ENCODE measurements at regions not wholly inside any gene's neighbourhood (a gene's known extent, or its start where the extent isn't known, plus 50 kb on each side); places are given as distances from the start of the nearest gene placed in this dataset.

DNA sequence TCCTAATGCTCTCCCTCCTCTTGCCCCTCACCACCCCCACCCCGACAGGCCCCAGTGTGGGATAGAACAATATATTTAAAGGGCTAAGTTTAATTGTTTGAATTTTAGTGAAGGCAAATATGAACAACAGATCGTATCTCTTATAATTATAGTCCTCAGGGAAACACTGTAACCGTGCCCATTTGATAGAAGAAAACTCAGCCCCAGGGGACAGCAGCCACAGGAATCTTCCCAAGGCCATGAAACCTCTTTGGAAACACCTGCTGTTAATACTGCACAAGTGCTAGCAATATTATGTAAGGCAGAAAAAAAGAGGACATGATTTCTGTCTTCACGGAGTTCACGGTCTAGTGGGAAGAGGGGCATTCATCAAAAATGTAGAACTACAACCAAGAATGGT, 142.2 kb downstream of the URB2 start:
- TF ChIP-seq, protein P1, sequence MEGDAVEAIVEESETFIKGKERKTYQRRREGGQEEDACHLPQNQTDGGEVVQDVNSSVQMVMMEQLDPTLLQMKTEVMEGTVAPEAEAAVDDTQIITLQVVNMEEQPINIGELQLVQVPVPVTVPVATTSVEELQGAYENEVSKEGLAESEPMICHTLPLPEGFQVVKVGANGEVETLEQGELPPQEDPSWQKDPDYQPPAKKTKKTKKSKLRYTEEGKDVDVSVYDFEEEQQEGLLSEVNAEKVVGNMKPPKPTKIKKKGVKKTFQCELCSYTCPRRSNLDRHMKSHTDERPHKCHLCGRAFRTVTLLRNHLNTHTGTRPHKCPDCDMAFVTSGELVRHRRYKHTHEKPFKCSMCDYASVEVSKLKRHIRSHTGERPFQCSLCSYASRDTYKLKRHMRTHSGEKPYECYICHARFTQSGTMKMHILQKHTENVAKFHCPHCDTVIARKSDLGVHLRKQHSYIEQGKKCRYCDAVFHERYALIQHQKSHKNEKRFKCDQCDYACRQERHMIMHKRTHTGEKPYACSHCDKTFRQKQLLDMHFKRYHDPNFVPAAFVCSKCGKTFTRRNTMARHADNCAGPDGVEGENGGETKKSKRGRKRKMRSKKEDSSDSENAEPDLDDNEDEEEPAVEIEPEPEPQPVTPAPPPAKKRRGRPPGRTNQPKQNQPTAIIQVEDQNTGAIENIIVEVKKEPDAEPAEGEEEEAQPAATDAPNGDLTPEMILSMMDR (conservative IDR thresholded peaks at IDR 0.05; ENCODE audit: low read depth, low read length): no peak
- TF ChIP-seq EZH2phosphoT487 (IDR thresholded peaks at IDR 0.05; ENCODE audit: borderline replicate concordance, low read length) (no peak), EZH2 (IDR thresholded peaks at IDR 0.05; ENCODE audit: low read length, unreplicated experiment) (no peak)
